ENCODE measurements at regions not wholly inside any gene's neighbourhood (a gene's known extent, or its start where the extent isn't known, plus 50 kb on each side); places are given as distances from the start of the nearest gene placed in this dataset.

DNA sequence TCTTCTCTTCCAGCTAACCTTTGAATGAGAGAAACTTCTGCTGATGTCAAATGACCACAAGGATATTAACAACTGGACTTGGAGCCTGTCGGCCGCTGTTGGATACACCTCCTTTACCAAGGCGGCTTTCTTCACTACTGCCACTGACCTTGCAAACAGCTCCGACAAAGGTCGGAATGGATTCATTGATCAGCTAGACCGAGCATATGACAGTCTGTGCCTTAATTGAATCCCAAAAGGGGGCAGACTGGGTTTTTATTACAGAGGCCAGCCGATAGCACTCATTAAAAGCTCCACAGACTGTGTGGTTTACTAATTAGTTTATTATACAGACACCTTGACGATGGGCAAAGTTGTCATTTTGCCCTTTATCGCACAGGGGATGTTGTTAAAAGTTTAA lies 394.5 kb downstream of the RERGL start:
- Mint-ChIP-seq H3K36me3 (ENCODE audit: low read depth) (no peaks in the 10 kb centered on the region), H3K9me3 (peaks cover 4% of the 10 kb centered on the region), H3K4me3 (no peak overlapping the region), H3K27ac (no peak overlapping the region), H3K4me1 (ENCODE audit: low read depth) (no peaks in the 10 kb centered on the region), H3K27me3 (ENCODE audit: insufficient read depth) (no peaks in the 10 kb centered on the region)
- intact Hi-C loops (cut with micrococcal nuclease) = no loop called here
- DNase-seq (ENCODE audit: low spot score) = no peak

- no peaks in the 10 kb centered on the region for H3K4me1 Mint-ChIP-seq (ENCODE audit: low read depth)
These were observed 398.6 kb downstream of the RERGL start for GRCh38 chr12:17691369-17691768.

GRCh38 chr12:17680220-17680619 lies 409.8 kb downstream of the RERGL start:
- Mint-ChIP-seq H3K27ac (no peak overlapping the region), H3K4me3 (no peak overlapping the region), H3K4me1 (ENCODE audit: low read depth) (no peaks in the 10 kb centered on the region), H3K36me3 (ENCODE audit: low read depth) (no peaks in the 10 kb centered on the region), H3K27me3 (ENCODE audit: insufficient read depth) (no peaks in the 10 kb centered on the region), H3K9me3 (peaks cover 4% of the 10 kb centered on the region)
- intact Hi-C loops (cut with micrococcal nuclease) = no loop called here
- no peak for DNase-seq (ENCODE audit: low spot score)

More at GRCh38 chr12:17691369-17691768, 398.6 kb downstream of the RERGL start:
- H3K36me3 Mint-ChIP-seq (ENCODE audit: low read depth) = no peaks in the 10 kb centered on the region
- no peaks in the 10 kb centered on the region for H3K27me3 Mint-ChIP-seq (ENCODE audit: insufficient read depth)
- intact Hi-C loops (cut with micrococcal nuclease) = no loop called here
- no peak overlapping the region for H3K27ac Mint-ChIP-seq
- peaks cover 9% of the 10 kb centered on the region for H3K9me3 Mint-ChIP-seq
- no peak for DNase-seq (ENCODE audit: low spot score)
- no peak overlapping the region for H3K4me3 Mint-ChIP-seq

DNA sequence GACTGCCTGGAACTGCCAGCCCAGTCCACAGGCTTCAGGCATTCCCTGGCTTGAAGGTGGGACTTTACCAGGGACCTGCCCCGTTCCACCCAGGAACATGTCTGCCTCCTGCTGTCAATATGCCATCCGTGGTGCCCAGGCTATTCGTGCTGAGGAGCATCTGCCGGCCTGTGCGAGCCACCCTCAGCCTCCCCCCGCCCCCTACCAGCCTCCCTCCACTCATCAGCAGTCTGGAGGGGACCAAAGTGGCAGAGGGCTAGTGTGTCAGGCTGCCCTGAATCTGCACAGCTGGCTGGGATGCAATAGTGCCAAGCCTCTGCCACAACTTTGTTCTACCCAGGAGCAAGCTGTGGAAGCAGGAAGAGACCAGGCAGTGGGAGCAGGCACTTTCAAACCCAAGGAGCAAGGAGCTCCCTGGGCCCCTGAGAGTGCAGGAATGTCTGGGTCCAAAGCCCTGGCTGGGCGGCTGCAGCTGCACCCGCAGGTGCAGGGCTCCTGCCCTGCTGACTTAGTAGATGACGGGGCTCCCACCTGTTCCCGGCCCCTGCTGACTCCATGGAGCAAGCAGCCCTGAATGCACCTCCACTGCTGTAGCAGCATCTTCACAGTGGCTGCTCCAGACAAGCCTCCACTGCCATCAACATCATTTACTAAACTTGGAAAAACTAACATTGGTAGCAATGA lies 423.2 kb downstream of the RERGL start:
- H3K27ac Mint-ChIP-seq = no peak overlapping the region
- H3K36me3 Mint-ChIP-seq (ENCODE audit: low read depth) = no peaks in the 10 kb centered on the region
- no peaks in the 10 kb centered on the region for H3K27me3 Mint-ChIP-seq (ENCODE audit: insufficient read depth)
- DNase-seq (ENCODE audit: low spot score) = no peak
- H3K4me3 Mint-ChIP-seq = no peak overlapping the region
- no peaks in the 10 kb centered on the region for H3K4me1 Mint-ChIP-seq (ENCODE audit: low read depth)
- H3K9me3 Mint-ChIP-seq = no peaks in the 10 kb centered on the region
- intact Hi-C loops (cut with micrococcal nuclease) = no loop called here

- intact Hi-C loops (cut with micrococcal nuclease) = no loop called here
These were observed 424.2 kb downstream of the RERGL start for GRCh38 chr12:17665839-17666238.

DNA sequence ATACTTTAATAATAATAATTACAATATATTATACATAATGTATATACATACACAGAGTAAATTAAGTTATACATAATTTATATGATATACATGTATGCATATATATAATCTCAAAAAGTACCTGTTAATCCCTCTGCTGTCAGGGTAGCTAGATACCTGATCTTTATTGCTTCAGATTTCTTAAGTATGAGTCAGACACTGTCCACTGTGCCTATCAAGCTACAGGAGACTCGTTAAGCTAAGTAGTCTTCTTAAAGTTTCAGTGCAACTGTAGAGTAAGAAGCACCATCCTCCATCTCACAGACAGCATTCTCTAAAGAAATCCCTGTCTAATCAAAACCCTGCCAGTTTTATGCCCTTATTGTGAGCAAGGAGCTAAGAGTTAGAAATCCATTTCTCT lies 428.7 kb downstream of the RERGL start:
- H3K27ac Mint-ChIP-seq = no peak overlapping the region
- no peak overlapping the region for H3K4me3 Mint-ChIP-seq
- H3K36me3 Mint-ChIP-seq (ENCODE audit: low read depth) = no peaks in the 10 kb centered on the region
- no peak for DNase-seq (ENCODE audit: low spot score)
- peaks cover 9% of the 10 kb centered on the region for H3K9me3 Mint-ChIP-seq
- H3K27me3 Mint-ChIP-seq (ENCODE audit: insufficient read depth) = no peaks in the 10 kb centered on the region
- no peaks in the 10 kb centered on the region for H3K4me1 Mint-ChIP-seq (ENCODE audit: low read depth)
- intact Hi-C loops (cut with micrococcal nuclease) = no loop called here

More at GRCh38 chr12:17665839-17666238, 424.2 kb downstream of the RERGL start:
- no peaks in the 10 kb centered on the region for H3K27me3 Mint-ChIP-seq (ENCODE audit: insufficient read depth)
- H3K9me3 Mint-ChIP-seq = no peaks in the 10 kb centered on the region
- no peak overlapping the region for H3K4me3 Mint-ChIP-seq
- no peaks in the 10 kb centered on the region for H3K36me3 Mint-ChIP-seq (ENCODE audit: low read depth)
- no peak overlapping the region for H3K27ac Mint-ChIP-seq
- DNase-seq (ENCODE audit: low spot score) = no peak
- H3K4me1 Mint-ChIP-seq (ENCODE audit: low read depth) = no peaks in the 10 kb centered on the region

GRCh38 chr12:17652436-17652835 lies 437.6 kb downstream of the RERGL start:
- Mint-ChIP-seq H3K36me3 (ENCODE audit: low read depth) (no peaks in the 10 kb centered on the region), H3K9me3 (no peaks in the 10 kb centered on the region), H3K27ac (no peak overlapping the region), H3K4me1 (ENCODE audit: low read depth) (no peaks in the 10 kb centered on the region), H3K27me3 (ENCODE audit: insufficient read depth) (no peaks in the 10 kb centered on the region), H3K4me3 (no peak overlapping the region)
- no peak for DNase-seq (ENCODE audit: low spot score)
- intact Hi-C loops (cut with micrococcal nuclease) = no loop called here

DNA sequence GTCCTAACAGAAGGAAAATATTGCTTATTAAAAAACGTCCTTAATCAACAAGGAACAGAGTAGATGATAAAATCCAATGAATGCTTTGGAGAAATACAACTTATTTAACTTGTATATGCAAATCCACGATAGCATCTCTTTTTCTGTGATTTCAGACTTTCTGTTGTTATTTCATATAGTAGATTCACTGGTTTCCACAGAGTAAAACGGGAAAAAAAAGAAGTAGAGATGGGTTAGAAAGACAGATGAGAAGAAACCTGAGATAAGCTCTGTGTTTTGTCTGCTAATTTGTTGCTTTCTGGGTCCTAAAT lies 447.7 kb downstream of the RERGL start:
- Mint-ChIP-seq H3K9me3 (no peaks in the 10 kb centered on the region), H3K27me3 (ENCODE audit: insufficient read depth) (no peaks in the 10 kb centered on the region), H3K4me1 (ENCODE audit: low read depth) (no peaks in the 10 kb centered on the region), H3K4me3 (no peak overlapping the region), H3K36me3 (ENCODE audit: low read depth) (no peaks in the 10 kb centered on the region), H3K27ac (no peak overlapping the region)
- no peak for DNase-seq (ENCODE audit: low spot score)
- intact Hi-C loops (cut with micrococcal nuclease) = loop anchor here (5.0 kb wide), 1 partner anchor 1565 kb away; no protein-coding TSS in a partner anchor

DNA sequence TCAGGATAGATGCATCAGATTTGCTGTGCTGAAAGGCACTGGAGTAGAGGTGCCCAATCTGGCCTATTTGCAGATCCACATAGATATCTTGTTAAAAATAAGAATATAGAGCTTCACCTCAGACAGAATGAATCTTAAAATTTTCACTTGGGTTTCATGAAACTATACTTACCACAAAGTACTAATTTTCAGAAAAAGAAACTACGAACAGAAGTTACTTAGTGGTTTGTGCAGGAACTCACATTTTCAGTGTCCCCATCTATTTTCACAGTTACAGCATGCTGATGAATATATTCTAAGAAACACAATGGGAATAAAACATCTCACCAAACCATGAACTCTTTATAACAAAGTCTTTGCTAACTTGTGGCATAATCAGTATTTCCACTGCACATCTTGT lies 449.4 kb downstream of the RERGL start:
- Mint-ChIP-seq H3K27me3 (ENCODE audit: insufficient read depth) (no peaks in the 10 kb centered on the region), H3K36me3 (ENCODE audit: low read depth) (no peaks in the 10 kb centered on the region), H3K4me1 (ENCODE audit: low read depth) (no peaks in the 10 kb centered on the region), H3K4me3 (no peak overlapping the region), H3K27ac (no peak overlapping the region), H3K9me3 (no peaks in the 10 kb centered on the region)
- DNase-seq (ENCODE audit: low spot score) = no peak
- intact Hi-C loops (cut with micrococcal nuclease) = loop anchor here (5.0 kb wide), 1 partner anchor 1563 kb away; no protein-coding TSS in a partner anchor

DNA sequence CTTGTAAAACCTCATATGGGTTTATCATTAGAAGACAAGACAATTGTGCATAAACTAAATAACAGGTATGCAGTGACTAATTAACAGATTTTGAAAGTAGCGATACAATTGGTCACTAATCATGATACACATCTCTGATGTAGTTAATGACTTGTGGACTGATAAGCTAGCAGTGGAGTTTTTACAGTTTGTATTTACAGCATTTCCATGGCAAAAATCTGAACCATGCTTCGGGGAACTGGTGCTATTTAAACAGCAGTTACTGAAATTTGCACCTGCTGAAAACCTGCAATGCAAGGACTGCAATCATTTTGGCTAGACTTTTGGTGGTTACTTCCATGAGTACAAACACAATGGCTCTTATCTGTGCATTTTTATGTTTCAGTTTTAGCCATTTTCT lies 471.2 kb downstream of the RERGL start:
- DNase-seq (ENCODE audit: low spot score) = no peak
- no peak overlapping the region for H3K4me3 Mint-ChIP-seq
- intact Hi-C loops (cut with micrococcal nuclease) = no loop called here
- H3K9me3 Mint-ChIP-seq = no peaks in the 10 kb centered on the region
- no peaks in the 10 kb centered on the region for H3K27me3 Mint-ChIP-seq (ENCODE audit: insufficient read depth)
- H3K36me3 Mint-ChIP-seq (ENCODE audit: low read depth) = no peaks in the 10 kb centered on the region
- no peak overlapping the region for H3K27ac Mint-ChIP-seq
- H3K4me1 Mint-ChIP-seq (ENCODE audit: low read depth) = no peaks in the 10 kb centered on the region

GRCh38 chr12:17609701-17610100 lies 480.3 kb downstream of the RERGL start:
- Mint-ChIP-seq H3K27ac (no peak overlapping the region), H3K4me3 (no peak overlapping the region), H3K27me3 (ENCODE audit: insufficient read depth) (no peaks in the 10 kb centered on the region), H3K9me3 (peaks cover 4% of the 10 kb centered on the region), H3K4me1 (ENCODE audit: low read depth) (no peaks in the 10 kb centered on the region), H3K36me3 (ENCODE audit: low read depth) (no peaks in the 10 kb centered on the region)
- intact Hi-C loops (cut with micrococcal nuclease) = no loop called here
- DNase-seq (ENCODE audit: low spot score) = no peak

GRCh38 chr12:17609153-17609552 lies 480.8 kb downstream of the RERGL start:
- Mint-ChIP-seq H3K27ac (no peak overlapping the region), H3K4me3 (no peak overlapping the region), H3K27me3 (ENCODE audit: insufficient read depth) (no peaks in the 10 kb centered on the region), H3K9me3 (peaks cover 4% of the 10 kb centered on the region), H3K4me1 (ENCODE audit: low read depth) (no peaks in the 10 kb centered on the region), H3K36me3 (ENCODE audit: low read depth) (no peaks in the 10 kb centered on the region)
- DNase-seq (ENCODE audit: low spot score) = no peak
- intact Hi-C loops (cut with micrococcal nuclease) = no loop called here

- no peaks in the 10 kb centered on the region for H3K4me1 Mint-ChIP-seq (ENCODE audit: low read depth)
- intact Hi-C loops (cut with micrococcal nuclease) = no loop called here
- peaks cover 3% of the 10 kb centered on the region for H3K9me3 Mint-ChIP-seq
- no peak for DNase-seq (ENCODE audit: low spot score)
- H3K36me3 Mint-ChIP-seq (ENCODE audit: low read depth) = no peaks in the 10 kb centered on the region
- H3K4me3 Mint-ChIP-seq = no peak overlapping the region
- H3K27me3 Mint-ChIP-seq (ENCODE audit: insufficient read depth) = no peaks in the 10 kb centered on the region
- H3K27ac Mint-ChIP-seq = no peak overlapping the region
These were observed 494.9 kb downstream of the RERGL start for GRCh38 chr12:17595111-17595510.
